Fibroblast of skin of abdomen (primary cell): ENCODE measurements at regions not wholly inside any gene's neighbourhood (a gene's known extent, or its start where the extent isn't known, plus 50 kb on each side); places are given as distances from the start of the nearest gene placed in this dataset.
"Not testable (repeated sequence)": the region's sequence is repeated elsewhere in the genome, so short reads cannot be mapped to it uniquely, and the experiment has no call there.

Source experiments
- DNase-seq: peaks from one replicate; pipeline ENCODE4 v3.0.0-alpha.2; 2013

DNA sequence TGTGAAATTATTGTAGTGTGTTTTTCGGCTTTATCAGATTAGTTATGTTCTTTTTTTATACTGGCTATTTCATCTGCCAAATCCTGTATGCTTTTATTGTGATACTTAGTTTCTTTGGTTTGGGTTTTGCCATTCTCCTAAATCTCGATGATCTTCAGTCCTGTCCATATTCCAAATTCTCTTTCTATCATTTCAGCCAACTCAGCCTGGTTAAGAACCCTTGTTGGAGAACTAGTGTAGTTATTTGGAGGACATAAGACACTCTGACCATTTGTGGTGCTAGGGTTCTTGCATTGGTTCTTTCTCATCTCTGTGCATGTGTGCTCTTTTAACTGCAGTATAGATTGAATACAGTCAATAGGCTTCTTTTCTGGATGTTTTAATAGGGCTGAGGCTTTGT lies 187.0 kb upstream of the CCNH start:
- no peak for DNase-seq

DNA sequence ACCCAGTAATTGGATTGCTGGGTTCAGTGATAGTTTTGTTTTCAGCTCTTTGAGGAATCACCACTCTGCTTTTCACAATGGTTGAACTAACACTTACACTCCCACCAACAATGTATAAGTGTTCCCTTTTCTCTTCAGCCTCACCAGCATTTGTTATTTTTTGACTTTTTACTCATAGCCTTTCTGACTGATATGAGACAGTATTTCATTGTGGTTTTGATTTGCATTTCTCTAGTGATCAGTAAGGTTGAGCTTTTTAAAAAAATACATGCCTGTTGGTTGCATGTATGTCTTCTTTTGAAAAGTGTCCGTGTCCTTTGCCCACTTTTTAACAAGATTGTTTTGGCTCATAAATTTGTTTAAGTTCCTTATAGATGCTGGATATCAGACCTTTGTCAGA lies 185.7 kb upstream of the CCNH start:
- no peak for DNase-seq

DNA sequence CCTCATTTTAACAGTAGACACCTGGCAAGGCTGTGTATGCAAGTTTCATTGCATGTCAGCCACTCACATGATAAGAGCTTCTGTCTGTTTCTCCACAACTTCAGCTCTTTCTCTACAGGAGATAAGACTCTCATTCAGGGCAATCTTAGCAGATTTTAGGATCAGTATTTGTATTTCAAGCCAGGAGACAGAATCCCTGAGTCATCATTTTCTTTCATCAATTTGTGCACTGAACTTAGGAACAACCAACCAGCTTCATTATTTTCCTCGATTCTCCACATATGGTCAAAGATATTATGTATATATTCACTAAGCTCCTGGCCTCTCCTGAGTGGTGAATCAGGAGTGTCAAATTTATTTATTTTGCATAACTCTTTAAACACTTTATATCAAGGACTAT lies 181.8 kb upstream of the CCNH start:
- DNase-seq: no peak

DNA sequence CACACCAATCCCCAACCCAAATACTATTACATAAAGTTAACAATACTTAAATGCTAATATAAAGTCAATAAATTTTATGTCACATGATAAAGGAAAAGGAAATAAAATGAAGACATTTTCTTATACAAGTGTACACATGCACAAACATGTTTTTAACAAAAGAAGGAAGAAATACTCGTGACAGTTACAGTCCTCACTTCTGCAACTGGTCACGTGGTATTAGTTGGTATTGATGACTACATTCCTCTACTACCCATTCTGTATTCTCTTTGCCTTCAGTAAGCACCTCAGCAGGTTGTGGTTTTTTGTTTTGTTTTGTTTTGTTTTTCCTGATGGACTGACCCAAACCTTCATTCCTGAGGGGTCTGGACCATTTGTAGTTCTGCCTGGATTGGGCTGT lies 176.9 kb upstream of the CCNH start:
- no peak for DNase-seq

DNA sequence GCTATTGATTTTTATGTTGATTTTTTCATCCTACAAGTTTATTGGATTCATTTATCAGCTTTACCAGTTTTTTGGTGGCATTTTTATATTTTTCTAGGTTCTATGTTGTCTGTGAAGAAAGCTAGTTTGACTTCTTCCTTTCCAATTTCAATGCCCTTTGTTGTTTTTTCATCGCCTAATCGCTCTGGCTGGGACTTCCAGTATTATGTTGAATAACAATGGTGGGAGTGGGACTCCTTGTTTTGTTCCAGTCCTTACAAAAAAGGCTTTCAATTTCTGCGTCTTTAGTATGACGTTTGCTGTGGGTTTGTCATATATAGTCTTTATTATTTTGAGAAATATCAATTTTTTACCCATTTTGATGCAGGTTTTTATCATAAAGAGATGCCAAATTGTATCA lies 175.6 kb upstream of the CCNH start:
- no peak for DNase-seq

DNA sequence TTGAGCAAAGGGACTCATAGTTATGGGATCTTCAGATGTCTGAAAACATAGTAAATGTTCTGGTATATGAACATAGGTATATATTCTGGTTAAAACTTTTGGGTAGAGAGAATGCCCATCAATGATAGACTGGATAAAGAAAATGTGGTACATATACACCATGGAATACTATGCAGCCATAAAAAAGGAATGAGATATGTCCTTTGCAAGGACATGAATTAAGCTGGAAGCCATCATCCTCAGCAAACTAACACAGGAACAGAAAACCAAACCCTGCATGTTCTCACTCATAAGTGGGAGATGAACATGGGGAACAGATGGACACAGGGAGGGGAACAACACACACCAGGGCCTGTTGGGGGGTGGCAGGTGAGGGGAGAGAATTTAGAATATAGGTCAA lies 171.0 kb upstream of the CCNH start:
- DNase-seq: not testable (repeated sequence)

DNA sequence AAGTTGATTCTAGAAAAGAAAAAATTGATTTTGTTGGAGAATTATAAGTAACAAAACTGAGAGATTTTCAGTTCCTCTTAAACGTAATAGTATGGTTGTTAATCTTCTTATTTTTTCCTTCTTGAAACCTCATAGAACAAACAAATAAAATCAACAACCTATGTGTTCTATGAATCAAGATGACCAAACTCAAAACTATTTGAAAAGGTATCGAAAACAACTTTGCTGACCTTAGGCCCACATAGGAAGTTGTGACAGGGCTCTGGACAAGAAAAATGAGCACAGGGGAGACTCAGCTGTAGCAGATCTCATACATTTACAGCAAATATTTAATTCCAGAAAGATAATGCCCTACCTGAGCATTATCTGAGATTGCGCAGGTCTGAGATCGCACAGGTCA lies 169.4 kb upstream of the CCNH start:
- DNase-seq: no peak

DNA sequence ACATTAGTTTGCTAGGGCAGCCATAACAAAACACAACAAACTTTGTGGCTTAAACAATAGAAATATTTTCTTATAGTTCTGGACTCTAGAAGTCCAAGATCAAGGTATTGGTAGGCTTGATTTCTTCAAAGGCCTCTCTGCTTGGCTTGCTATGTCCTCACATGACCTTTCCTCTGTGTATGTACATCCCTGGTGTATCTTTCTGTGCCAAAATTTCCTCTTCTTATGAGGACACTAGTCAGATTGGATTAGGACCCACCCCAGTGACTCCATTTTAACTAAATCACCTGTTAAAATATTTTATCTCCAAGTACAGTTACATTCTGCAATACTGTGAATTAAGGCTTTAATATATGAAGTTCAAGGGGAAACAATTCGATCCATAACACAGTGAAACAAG lies 168.9 kb upstream of the CCNH start:
- DNase-seq: no peak

DNA sequence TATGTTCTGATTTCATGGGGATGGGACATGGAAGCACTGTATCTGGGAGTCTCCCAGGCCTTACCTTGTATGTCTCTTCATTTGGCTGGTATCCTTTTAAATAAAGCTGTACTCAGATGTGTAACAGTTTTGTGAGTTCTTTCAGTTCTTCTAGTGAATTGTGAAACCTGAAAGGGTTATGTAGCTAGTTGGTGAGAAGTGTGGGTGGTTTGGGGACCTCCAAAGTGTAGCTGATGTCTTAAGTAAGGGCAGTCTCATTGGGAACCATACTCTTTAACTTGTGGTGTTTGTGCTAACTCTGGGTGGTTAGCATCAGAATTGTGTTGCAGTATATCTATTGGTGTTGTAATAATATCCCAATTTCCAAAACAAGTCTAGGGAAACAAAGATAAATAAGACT lies 166.9 kb upstream of the CCNH start:
- DNase-seq: no peak

DNA sequence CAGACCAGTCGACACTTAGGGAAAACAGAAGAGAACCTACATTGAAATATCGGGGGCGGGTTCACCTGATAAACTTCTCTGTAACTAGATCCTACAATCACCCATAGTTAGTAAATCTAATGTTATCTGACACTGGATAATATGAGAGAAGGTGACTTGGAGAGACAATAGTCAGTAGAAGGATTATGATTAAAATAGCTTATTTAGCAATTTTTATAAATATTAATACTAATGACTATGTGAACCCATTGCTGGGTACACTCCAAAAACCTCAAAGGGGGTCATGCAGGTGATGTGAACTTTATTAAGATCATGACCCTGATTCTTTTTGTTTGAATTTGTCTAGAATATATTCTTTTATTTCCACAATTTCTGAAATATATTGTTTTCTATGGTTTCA lies 164.1 kb upstream of the CCNH start:
- no peak for DNase-seq

DNA sequence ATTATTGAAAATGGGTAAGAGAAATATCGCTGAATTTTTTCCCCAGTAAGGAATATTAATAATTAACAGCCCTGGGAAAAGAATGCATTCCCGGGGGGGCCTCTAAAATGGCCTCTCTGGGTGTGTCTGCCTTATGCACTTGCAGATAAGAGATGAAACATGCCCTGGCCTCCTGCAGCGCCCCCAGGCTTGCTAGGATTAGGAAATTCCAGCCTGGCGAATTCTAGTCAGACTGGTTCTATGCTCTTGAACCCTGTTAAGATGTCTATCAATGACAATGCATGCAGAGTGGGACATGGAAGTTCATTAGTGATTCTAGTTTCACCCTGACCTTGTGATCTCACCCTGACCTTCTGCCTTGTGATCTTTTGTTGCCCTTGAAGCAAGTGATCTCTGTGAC lies 163.6 kb upstream of the CCNH start:
- DNase-seq: not testable (repeated sequence)

DNA sequence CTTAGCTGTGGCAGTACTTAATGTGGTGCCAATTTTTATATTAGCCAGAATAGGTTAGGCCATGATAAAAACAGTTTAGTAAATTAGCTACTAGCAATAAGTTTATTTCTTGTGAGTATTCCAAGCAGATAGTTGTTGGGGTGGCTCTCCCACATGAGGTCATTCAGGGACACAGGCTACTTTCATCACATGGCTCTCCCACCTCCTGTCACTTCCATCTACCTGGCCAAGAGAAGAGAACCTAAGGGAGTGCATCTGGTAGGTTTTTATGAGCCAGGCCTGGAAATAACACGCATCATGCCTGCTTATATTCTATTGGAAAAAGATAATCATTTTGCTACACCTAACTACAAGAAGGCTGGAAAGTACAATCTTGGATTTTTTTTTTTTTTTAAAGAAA lies 161.4 kb upstream of the CCNH start:
- no peak for DNase-seq

DNA sequence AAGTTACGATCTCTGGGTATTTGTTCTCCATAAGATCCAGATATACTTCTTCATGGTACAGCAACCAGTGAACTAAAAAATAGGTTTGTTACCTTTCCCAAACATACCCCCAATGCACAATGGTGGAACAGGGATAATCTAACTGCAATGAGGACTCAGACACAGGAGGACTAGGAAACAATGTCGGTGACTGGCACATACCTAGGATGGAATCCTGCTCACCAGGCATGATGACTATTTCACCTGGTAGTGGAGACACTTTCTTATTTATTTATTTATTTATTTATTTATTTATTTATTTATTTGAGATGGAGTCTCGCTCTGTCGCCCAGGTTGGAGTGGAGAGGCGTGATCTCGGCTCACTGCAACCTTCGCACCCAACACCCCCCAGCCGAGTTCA lies 159.9 kb upstream of the CCNH start:
- DNase-seq: no peak

DNA sequence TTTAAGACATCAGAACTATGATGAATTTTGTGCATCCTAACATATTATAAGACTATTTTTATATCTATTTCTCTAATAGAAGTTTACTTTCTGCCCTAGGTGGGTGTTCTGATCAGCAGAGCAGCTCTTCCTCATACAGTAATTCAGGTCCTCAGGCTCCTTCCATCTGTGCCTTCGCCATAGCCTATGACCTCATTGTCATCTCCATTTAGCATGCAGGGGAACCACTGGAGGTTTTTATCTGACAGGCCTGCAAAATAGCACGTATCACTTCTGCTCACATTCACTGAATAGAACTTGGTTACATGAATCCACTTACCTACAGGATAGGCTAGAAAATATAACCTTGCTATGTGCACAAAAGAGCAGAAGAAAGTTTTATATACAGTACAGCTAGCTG lies 159.4 kb upstream of the CCNH start:
- no peak for DNase-seq

DNA sequence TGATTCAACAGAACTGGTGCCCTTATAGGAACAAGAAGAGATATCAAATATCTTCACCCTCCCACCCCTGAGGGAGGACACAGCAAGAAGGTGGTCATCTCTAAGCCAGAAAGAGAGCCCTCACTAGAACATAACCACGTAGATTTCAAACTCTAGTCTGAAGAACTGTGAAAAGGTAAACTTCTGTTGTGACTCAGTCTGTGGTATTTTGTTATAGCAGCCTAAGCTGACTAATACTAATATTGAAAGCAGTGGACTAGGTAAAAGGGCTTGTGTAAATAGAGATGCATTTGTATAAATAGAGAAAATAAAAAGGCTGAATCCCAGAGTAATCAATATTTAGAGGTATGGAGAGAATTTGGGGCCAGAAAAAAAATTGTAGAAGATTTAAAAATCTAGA lies 157.6 kb upstream of the CCNH start:
- no peak for DNase-seq

DNA sequence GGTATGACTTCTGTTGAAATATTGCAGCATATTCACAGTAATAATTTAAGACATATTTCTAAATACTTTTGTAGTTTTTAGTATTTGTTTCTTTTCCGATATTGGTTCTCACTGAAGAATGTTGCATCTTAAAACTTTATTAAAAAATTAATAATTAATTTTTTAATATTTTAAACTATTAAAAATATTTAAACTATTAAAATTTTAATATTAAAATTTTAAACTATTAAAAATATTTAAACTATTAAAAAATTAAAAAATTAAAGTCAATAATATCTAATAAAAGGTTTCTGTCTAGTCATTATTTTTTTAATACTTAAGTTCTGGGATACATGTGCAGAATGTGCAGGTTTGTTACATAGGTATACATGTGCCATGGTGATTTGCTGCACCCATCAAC lies 149.3 kb upstream of the CCNH start:
- DNase-seq: no peak

DNA sequence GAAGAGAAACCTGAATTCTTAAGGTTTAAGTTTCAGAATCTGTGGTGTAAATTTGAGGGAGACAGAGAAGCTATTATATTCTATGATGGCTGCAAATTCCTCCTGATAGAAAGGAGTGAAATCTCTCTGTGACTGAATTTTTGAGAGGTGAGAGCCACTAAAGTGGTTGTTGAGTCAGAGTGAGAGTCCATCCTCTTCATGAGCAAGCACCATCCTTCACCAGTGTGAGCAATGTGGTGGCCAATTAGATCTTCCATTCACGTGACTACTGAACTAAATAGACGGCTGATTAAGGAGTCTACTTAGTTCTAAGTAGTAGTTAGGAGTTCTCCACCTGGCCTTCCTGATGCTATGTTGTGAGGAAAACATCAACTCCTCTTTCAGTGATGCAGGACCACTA lies 147.8 kb upstream of the CCNH start:
- no peak for DNase-seq

DNA sequence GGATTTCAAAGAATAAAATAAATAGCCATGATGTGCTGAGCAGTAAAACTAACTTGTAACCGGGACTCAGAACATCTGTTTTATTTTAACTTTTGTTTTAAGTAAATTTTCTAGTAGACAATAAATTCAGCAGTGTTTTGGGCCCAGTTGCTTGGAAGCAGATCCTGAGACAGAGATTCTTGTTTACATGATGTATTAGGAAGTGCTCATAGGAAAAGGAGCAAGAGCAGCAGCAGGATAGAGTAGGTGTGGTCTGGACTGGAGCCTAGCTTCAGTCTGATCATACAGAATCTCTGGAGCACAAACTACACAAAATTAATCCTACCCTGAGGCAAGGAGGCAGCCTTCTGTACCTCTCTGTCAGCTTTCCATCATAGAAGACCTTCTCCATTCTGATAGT lies 139.2 kb upstream of the CCNH start:
- no peak for DNase-seq

DNA sequence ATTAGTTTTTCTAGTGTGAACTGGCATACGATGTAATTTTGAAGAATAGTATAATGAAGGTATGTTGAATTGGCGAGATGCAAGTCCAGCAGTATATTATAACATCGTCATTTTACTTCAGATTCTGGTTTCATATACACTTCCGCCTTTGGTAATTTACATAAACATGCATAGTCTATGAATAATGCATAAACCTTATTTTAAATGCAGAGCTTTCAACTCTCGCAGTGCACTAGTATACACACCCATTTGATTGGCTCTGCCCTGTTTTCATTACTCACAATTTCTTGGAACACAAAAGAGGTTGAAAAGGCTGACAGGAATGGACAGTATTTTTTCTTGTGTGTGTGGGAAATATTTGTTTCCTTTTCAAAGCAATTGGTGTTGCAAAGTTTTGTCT lies 128.9 kb upstream of the CCNH start:
- no peak for DNase-seq

DNA sequence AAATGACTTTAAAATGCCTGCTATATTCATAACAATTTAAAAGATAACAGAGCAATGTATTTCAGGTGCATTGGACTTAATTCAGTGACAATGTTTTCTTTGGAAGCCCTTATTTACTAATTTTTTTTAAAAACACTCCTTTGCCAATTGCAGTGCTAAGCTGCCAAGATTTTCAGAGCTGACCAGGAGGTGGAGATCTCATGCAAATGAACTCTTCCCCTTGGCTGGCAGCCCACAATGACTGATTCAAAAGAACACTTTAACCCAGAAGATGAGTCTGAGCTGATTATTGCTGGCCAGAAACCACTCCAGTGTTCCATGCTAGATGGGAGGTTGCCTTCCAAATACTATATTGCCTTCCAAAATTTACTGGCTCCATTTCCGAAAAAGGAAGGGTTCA lies 128.3 kb upstream of the CCNH start:
- DNase-seq: peak; percentile 21

DNA sequence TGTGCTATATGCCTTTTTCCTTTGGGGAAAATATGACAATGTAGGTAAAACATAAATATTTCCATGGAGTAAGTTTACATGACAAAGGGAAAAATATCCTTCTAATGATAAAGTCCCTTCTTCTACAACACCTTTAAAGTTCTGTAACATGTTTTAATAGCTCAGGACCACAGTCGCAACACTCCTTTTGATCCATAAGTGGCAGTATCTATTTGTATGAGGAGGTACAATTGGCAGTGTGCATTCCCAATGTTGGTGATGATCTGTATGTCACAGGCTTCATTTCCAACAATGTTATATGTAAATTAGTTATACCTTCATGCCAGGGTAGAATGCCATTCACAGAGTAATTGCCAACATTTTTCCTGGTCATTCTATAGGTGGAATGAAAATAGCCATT lies 127.1 kb upstream of the CCNH start:
- DNase-seq: no peak

DNA sequence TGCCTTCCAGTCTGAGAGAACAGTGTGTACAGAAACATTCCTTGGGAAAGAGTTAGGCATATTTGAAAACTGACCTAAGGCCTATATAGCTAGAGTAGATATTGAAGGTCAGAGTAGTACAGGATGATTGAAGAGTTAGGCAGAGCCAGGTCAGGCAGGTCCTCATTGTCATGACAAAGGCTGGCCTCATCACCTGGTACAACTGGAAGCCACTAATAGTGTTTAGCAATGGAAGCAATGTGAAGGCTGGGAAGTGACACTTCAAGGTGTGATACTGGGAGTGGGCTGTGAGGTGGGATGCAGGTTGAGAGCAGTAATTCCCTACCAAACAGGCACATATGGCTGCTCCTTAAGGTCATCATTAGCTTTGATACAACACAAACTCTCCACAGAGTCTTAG lies 123.6 kb upstream of the CCNH start:
- DNase-seq: no peak

DNA sequence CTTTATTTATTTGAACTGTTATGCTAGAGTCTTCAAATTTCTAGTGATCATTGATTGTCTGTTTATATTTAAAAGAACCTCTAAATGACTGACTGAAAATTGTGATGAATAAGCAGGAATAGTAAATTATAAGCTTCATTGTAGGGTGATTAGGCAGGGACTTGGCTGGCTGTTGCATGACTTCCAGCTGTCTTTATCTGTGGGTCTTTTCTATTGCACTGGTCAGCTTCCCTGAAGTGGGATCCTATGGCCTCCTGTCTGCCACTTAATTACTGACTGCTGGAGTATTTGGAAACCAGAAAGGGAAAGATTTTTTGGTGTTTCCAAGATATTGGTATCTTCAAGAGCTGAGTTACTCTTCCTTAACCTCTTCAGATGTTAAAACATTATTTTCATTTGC lies 123.0 kb upstream of the CCNH start:
- no peak for DNase-seq

DNA sequence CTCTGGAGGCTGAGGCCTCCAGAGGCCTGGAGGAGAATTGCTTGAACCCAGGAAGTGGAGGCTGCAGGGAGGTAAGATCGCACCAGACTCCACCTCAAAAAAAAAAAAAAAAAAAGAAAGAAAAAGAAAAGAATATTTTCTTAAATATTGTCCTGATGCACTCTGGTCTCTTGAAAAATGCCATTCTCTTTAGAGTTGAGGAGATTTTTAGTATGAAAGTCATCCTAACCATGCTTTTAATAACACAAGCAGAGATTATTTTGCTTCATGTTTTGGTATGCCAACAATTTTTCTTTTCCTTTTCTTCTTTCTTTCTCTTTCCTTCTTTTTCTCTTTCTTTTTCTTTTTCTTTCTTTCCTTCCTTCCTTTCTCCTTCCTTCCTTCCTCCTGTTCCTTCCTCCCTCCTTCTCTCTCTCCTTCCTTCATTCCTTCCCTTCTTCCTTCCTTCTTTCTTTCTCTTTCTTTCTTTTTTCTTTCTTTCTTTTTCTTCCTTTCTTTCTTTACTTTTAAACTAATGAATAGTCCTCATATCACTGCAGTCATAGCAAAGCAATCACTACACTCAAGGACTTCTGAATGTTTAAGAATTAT lies 116.9 kb upstream of the CCNH start:
- no peak for DNase-seq

DNA sequence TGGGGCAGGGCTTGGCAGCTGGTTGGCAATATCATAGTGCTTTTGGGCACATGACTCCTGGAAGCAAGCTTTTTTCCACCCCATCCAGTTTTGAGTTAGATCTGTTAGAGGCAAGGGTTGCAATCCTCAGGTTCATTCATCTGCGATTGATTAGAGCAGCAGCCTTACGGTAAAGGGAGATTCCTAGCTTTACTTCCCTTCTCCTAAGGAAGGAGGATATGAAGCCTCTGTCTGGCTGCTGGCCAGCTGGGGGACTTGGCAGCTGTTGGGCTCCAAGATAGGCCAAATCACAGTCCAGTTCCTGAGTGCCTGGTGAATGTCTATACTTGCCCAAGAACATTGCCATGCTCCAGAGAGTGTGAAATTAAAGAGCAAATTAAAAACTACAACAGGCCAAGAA lies 113.4 kb upstream of the CCNH start:
- DNase-seq: no peak

DNA sequence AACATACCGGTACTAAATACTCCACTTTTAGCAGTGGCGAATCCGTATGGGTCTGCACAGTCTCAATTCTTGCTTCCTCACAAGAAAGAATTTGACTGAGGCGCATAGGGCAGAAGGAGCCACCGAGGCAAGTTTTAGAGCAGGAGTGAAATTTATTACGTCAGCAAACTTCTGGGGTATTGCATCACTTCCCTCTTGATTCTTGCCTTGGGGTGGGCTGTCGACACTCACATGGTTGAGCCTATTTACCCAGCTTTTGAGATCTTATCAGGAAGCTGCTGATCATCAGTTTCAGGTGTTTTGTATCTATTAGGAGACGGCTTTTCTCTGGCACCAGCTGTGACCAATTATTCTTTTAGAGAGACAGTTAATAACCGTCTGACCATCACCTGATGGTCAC lies 111.5 kb upstream of the CCNH start:
- DNase-seq: no peak
